HEK293T (cell line): ENCODE measurements at regions not wholly inside any gene's neighbourhood (a gene's known extent, or its start where the extent isn't known, plus 50 kb on each side); places are given as distances from the start of the nearest gene placed in this dataset.

Experiments used
- CTCF ChIA-PET: fragments of 350-600 bp; formaldehyde crosslinking; extraction: SDS; loops from one replicate; lab custom pipeline; 2021; ENCODE audit warnings: antibody characterized with exemption, inconsistent platforms; lab: Yijun Ruan, JAX
- POLR2A ChIA-PET: fragments of 350-600 bp; formaldehyde crosslinking; extraction: SDS; loops from one replicate; lab custom pipeline; 2020; ENCODE audit warnings: antibody characterized with exemption, inconsistent platforms; lab: Yijun Ruan, JAX
- DNase-seq: peaks from one replicate; pipeline ENCODE4 v3.0.0; 2012; ENCODE audit warnings: mixed read lengths; ENCODE audit errors: extremely low spot score
- ARNT ChIP-seq: fragments of 450-650 bp; IDR thresholded peaks from 2 replicates; pipeline ENCODE4 v1.6.1; 2017; ENCODE audit warnings: mild to moderate bottlenecking
- BHLHE40 ChIP-seq: fragments of 450-650 bp; IDR thresholded peaks from 2 replicates; pipeline ENCODE4 v1.6.1; 2016; ENCODE audit warnings: mild to moderate bottlenecking, moderate library complexity, borderline replicate concordance
- CTBP1 ChIP-seq: fragments of 450-650 bp; IDR thresholded peaks from 2 replicates; pipeline ENCODE4 v1.6.1; 2016; ENCODE audit warnings: borderline replicate concordance
- ELF4 ChIP-seq: fragments of 450-650 bp; IDR thresholded peaks from 2 replicates; pipeline ENCODE4 v1.6.1; 2017; ENCODE audit warnings: antibody characterized with exemption
- FOXA1 ChIP-seq: fragments of 450-650 bp; IDR thresholded peaks from 2 replicates; pipeline ENCODE4 v1.6.1; 2016; ENCODE audit warnings: mild to moderate bottlenecking
- FOXK2 ChIP-seq: fragments of 450-650 bp; IDR thresholded peaks from 2 replicates; pipeline ENCODE4 v1.6.1; 2016; ENCODE audit warnings: mild to moderate bottlenecking
- FOXM1 ChIP-seq: fragments of 450-650 bp; IDR thresholded peaks from 2 replicates; pipeline ENCODE4 v1.6.1; 2017; ENCODE audit warnings: mild to moderate bottlenecking, borderline replicate concordance
- HDGF ChIP-seq: fragments of 450-650 bp; IDR thresholded peaks from 2 replicates; pipeline ENCODE4 v1.6.1; 2017; ENCODE audit warnings: antibody characterized with exemption, borderline replicate concordance
- L3MBTL2 ChIP-seq: fragments of 450-650 bp; conservative IDR thresholded peaks from 2 replicates; pipeline ENCODE4 v1.6.1; 2016; ENCODE audit warnings: mild to moderate bottlenecking
- LEF1 ChIP-seq: fragments of 450-650 bp; IDR thresholded peaks from 2 replicates; pipeline ENCODE4 v1.6.1; 2017; ENCODE audit warnings: mild to moderate bottlenecking, borderline replicate concordance
- NFRKB ChIP-seq: fragments of 450-650 bp; IDR thresholded peaks from 2 replicates; pipeline ENCODE4 v1.6.1; 2016; ENCODE audit warnings: mild to moderate bottlenecking, moderate library complexity
- PKNOX1 ChIP-seq: fragments of 450-650 bp; IDR thresholded peaks from 2 replicates; pipeline ENCODE4 v1.6.1; 2016
- SP1 ChIP-seq: fragments of 450-650 bp; IDR thresholded peaks from 2 replicates; pipeline ENCODE4 v1.6.1; 2017
- SUZ12 ChIP-seq: fragments of 450-650 bp; IDR thresholded peaks from 2 replicates; pipeline ENCODE4 v1.6.1; 2016; ENCODE audit warnings: mild to moderate bottlenecking
- TARDBP ChIP-seq: fragments of 450-650 bp; IDR thresholded peaks from 2 replicates; pipeline ENCODE4 v1.6.1; 2016
- ZNF384 ChIP-seq: fragments of 450-650 bp; IDR thresholded peaks from 2 replicates; pipeline ENCODE4 v1.6.1; 2016

GRCh38 chr1:104456724-104457123 lies 707.0 kb downstream of the AMY1C start:
- no peak for TF ChIP-seq LEF1
- no peak for TF ChIP-seq PKNOX1
- TF ChIP-seq ZNF384: no peak
- no peak for TF ChIP-seq TARDBP
- TF ChIP-seq CTBP1: no peak
- no peak for TF ChIP-seq HDGF
- no peak for TF ChIP-seq SUZ12
- no peak for TF ChIP-seq BHLHE40
- no peak for TF ChIP-seq ARNT
- no peak for TF ChIP-seq NFRKB
- no peak for TF ChIP-seq ELF4
- TF ChIP-seq FOXM1: no peak
- no peak for TF ChIP-seq FOXA1
- no peak for TF ChIP-seq L3MBTL2
- TF ChIP-seq SP1: no peak
- TF ChIP-seq FOXK2: no peak
- ChIA-PET CTCF (no interaction called here), POLR2A (no interaction called here)
- no peak for DNase-seq

GRCh38 chr1:104459886-104460285 lies 710.2 kb downstream of the AMY1C start:
- TF ChIP-seq TARDBP: no peak
- TF ChIP-seq FOXA1: no peak
- TF ChIP-seq BHLHE40: no peak
- TF ChIP-seq L3MBTL2: no peak
- no peak for TF ChIP-seq LEF1
- no peak for TF ChIP-seq FOXM1
- no peak for TF ChIP-seq ZNF384
- TF ChIP-seq SUZ12: no peak
- no peak for TF ChIP-seq FOXK2
- TF ChIP-seq ELF4: no peak
- TF ChIP-seq CTBP1: no peak
- no peak for TF ChIP-seq SP1
- no peak for TF ChIP-seq ARNT
- TF ChIP-seq PKNOX1: no peak
- CTCF ChIA-PET: no interaction called here
- DNase-seq: no peak
- POLR2A ChIA-PET: no interaction called here

GRCh38 chr1:104460880-104461279 lies 711.2 kb downstream of the AMY1C start:
- DNase-seq: no peak
- TF ChIP-seq FOXK2: no peak
- no peak for TF ChIP-seq HDGF
- no peak for TF ChIP-seq FOXM1
- TF ChIP-seq NFRKB: no peak
- no peak for TF ChIP-seq SP1
- no peak for TF ChIP-seq PKNOX1
- TF ChIP-seq CTBP1: no peak
- no peak for TF ChIP-seq LEF1
- no peak for TF ChIP-seq SUZ12
- TF ChIP-seq TARDBP: no peak
- TF ChIP-seq BHLHE40: no peak
- no peak for TF ChIP-seq ZNF384
- TF ChIP-seq L3MBTL2: no peak
- no peak for TF ChIP-seq FOXA1
- POLR2A ChIA-PET: no interaction called here
- CTCF ChIA-PET: no interaction called here

GRCh38 chr1:104463126-104463697 lies 713.5 kb downstream of the AMY1C start:
- POLR2A ChIA-PET: no interaction called here
- CTCF ChIA-PET: no interaction called here
- no peak for DNase-seq
- TF ChIP-seq FOXM1: no peak
- TF ChIP-seq FOXK2: no peak

- TF ChIP-seq FOXM1: no peak
- no peak for TF ChIP-seq LEF1
- no peak for TF ChIP-seq HDGF
- TF ChIP-seq SP1: no peak
- TF ChIP-seq TARDBP: no peak
- no peak for TF ChIP-seq ELF4
- TF ChIP-seq FOXK2: no peak
- no peak for TF ChIP-seq BHLHE40
- no peak for TF ChIP-seq SUZ12
- TF ChIP-seq FOXA1: no peak
- TF ChIP-seq PKNOX1: no peak
- no peak for DNase-seq
- CTCF ChIA-PET: no interaction called here
- POLR2A ChIA-PET: no interaction called here
Measured at GRCh38 chr1:104466068-104466467, 716.4 kb downstream of the AMY1C start.

- POLR2A ChIA-PET: no interaction called here
- CTCF ChIA-PET: no interaction called here
- DNase-seq: no peak
- TF ChIP-seq LEF1 (no peak), FOXA1 (no peak), CTBP1 (no peak), NFRKB (no peak), L3MBTL2 (no peak), FOXM1 (no peak), ELF4 (no peak), ZNF384 (no peak)
Measured at GRCh38 chr1:104467590-104467989, 717.9 kb downstream of the AMY1C start.
